ENCODE measurements at regions not wholly inside any gene's neighbourhood (a gene's known extent, or its start where the extent isn't known, plus 50 kb on each side); places are given as distances from the start of the nearest gene placed in this dataset.

- TF ChIP-seq CTCF (IDR thresholded peaks at IDR 0.05): no peak
- no peaks in the 10 kb centered on the region for H3K9me3 ChIP-seq
- no peaks in the 10 kb centered on the region for H3K36me3 ChIP-seq
- ATAC-seq (no peak), DNase-seq (no peak)
- H3K4me1 ChIP-seq: no peaks in the 10 kb centered on the region
- intact Hi-C loops (cut with DNase I): no loop called here
- H3K4me3 ChIP-seq: no peak overlapping the region
- no peaks in the 10 kb centered on the region for H3K27me3 ChIP-seq (ENCODE audit: low read depth)
- H3K27ac ChIP-seq: no peak overlapping the region
Measured at GRCh38 chr1:242764161-242764560, 239.7 kb upstream of the PLD5 start.

- no peaks in the 10 kb centered on the region for H3K9me3 ChIP-seq
- H3K27ac ChIP-seq: no peak overlapping the region
- intact Hi-C loops (cut with DNase I): no loop called here
- no peak overlapping the region for H3K4me3 ChIP-seq
- DNase-seq (no peak), ATAC-seq (no peak)
- H3K36me3 ChIP-seq: no peaks in the 10 kb centered on the region
- H3K4me1 ChIP-seq: no peaks in the 10 kb centered on the region
- no peaks in the 10 kb centered on the region for H3K27me3 ChIP-seq (ENCODE audit: low read depth)
- TF ChIP-seq CTCF (IDR thresholded peaks at IDR 0.05): no peak
Measured at GRCh38 chr1:242761556-242761955, 237.1 kb upstream of the PLD5 start.

- intact Hi-C loops (cut with DNase I): no loop called here
- H3K27me3 ChIP-seq (ENCODE audit: low read depth): no peaks in the 10 kb centered on the region
Measured at GRCh38 chr1:242754926-242755325, 230.4 kb upstream of the PLD5 start.

GRCh38 chr1:242754125-242754524 is 229.6 kb upstream of the PLD5 start:
- Histone ChIP-seq H3K36me3 (no peaks in the 10 kb centered on the region), H3K27ac (no peak overlapping the region), H3K4me3 (no peak overlapping the region), H3K4me1 (no peaks in the 10 kb centered on the region), H3K27me3 (ENCODE audit: low read depth) (no peaks in the 10 kb centered on the region), H3K9me3 (no peaks in the 10 kb centered on the region)
- TF ChIP-seq CTCF (IDR thresholded peaks at IDR 0.05): no peak
- ATAC-seq (no peak), DNase-seq (no peak)
- intact Hi-C loops (cut with DNase I): no loop called here

More at GRCh38 chr1:242754926-242755325, 230.4 kb upstream of the PLD5 start:
- no peak for DNase-seq
- no peak for ATAC-seq
- Histone ChIP-seq H3K36me3 (no peaks in the 10 kb centered on the region), H3K27ac (no peak overlapping the region), H3K4me3 (no peak overlapping the region), H3K9me3 (no peaks in the 10 kb centered on the region), H3K4me1 (no peaks in the 10 kb centered on the region)
- no peak for TF ChIP-seq CTCF (IDR thresholded peaks at IDR 0.05)

- TF ChIP-seq CTCF (IDR thresholded peaks at IDR 0.05): no peak
- Histone ChIP-seq H3K4me3 (no peak overlapping the region), H3K36me3 (no peaks in the 10 kb centered on the region), H3K27ac (no peak overlapping the region), H3K27me3 (ENCODE audit: low read depth) (no peaks in the 10 kb centered on the region), H3K9me3 (no peaks in the 10 kb centered on the region), H3K4me1 (no peaks in the 10 kb centered on the region)
- no peak for ATAC-seq
- no peak for DNase-seq
- intact Hi-C loops (cut with DNase I): no loop called here
Measured at GRCh38 chr1:242747233-242747632, 222.7 kb upstream of the PLD5 start.

- H3K9me3 ChIP-seq: no peaks in the 10 kb centered on the region
- H3K27me3 ChIP-seq (ENCODE audit: low read depth): no peaks in the 10 kb centered on the region
- H3K4me1 ChIP-seq: no peaks in the 10 kb centered on the region
Measured at GRCh38 chr1:242745079-242745478, 220.6 kb upstream of the PLD5 start.

More at GRCh38 chr1:242745079-242745478, 220.6 kb upstream of the PLD5 start:
- intact Hi-C loops (cut with DNase I): no loop called here
- Histone ChIP-seq H3K27ac (no peak overlapping the region), H3K36me3 (no peaks in the 10 kb centered on the region), H3K4me3 (no peak overlapping the region)
- TF ChIP-seq CTCF (IDR thresholded peaks at IDR 0.05): no peak
- ATAC-seq: no peak
- DNase-seq: no peak

All from lower lobe of right lung (tissue), 2 donors.